ENCODE measurements at regions not wholly inside any gene's neighbourhood (a gene's known extent, or its start where the extent isn't known, plus 50 kb on each side); places are given as distances from the start of the nearest gene placed in this dataset.

DNA sequence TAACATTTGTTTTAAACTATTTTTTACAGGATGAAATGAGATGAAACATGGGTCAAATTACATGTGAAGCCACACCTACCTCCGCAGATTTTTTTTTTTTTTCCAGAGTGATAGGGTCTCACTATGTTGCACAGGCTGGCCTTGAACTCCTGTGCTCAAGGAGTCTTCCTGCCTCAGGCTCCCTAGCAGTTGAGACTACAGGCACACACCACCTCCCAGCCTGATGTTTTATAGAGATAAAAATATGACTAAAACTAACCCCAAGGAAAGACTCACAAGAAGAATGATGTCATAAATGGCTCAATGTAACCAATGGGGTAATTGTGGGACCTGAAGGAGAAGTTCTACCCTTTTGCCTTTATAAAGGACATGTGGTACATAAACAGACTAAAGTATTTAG, 52.3 kb upstream of the SOX6 start:
- TF ChIP-seq, protein P1, sequence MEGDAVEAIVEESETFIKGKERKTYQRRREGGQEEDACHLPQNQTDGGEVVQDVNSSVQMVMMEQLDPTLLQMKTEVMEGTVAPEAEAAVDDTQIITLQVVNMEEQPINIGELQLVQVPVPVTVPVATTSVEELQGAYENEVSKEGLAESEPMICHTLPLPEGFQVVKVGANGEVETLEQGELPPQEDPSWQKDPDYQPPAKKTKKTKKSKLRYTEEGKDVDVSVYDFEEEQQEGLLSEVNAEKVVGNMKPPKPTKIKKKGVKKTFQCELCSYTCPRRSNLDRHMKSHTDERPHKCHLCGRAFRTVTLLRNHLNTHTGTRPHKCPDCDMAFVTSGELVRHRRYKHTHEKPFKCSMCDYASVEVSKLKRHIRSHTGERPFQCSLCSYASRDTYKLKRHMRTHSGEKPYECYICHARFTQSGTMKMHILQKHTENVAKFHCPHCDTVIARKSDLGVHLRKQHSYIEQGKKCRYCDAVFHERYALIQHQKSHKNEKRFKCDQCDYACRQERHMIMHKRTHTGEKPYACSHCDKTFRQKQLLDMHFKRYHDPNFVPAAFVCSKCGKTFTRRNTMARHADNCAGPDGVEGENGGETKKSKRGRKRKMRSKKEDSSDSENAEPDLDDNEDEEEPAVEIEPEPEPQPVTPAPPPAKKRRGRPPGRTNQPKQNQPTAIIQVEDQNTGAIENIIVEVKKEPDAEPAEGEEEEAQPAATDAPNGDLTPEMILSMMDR (IDR thresholded peaks at IDR 0.05 in 8 of 11, conservative IDR thresholded peaks at IDR 0.05 in 3 of 11), result no peak
- TF ChIP-seq POLR2AphosphoS5 (IDR thresholded peaks at IDR 0.05) (no peak), POLR2A (IDR thresholded peaks at IDR 0.05) (no peak)

Measured in spleen (tissue), 7 donors.